ENCODE measurements at regions not wholly inside any gene's neighbourhood (a gene's known extent, or its start where the extent isn't known, plus 50 kb on each side); places are given as distances from the start of the nearest gene placed in this dataset.

DNA sequence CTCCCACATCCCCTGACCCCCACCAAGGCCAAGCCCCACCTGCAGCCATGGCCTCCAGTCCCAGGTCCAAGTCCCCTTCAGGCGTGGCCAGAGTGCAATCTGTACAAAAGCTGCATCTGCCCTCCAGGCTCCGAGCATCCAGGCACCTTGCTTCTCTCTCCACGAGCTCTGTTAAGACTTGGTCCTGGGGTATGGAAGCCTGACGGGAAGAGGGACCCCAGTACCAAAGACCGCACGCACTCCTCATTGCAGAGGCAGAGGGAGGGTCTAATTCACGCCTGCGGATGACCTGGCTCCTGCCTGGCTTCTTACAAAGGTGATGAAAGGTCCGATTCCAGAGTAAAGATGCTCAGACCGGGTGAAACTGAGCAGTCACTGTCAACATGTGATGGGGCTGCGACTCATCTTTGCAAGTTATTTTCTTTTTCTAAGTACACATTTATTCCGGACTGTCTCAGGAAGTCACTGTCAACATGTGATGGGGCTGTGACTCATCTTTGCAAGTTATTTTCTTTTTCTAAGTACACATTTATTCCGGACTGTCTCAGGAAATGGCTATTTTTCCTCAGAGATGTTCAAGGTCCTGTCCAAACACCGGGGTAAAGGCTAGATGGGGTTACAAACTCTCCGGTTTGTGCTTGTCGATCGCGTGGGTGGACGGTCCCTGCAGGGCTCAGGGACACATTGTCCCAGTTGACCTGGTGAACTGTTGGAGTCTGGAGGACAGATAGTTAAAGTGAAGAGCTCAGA lies 252.0 kb upstream of the IRX4 start:
- Histone ChIP-seq H3K27ac (no peak overlapping the region), H3K27me3 (peaks cover 0 to 3% (median 0%) of the 10 kb centered on the region in 4 donors), H3K9me3 (no peaks in the 10 kb centered on the region), H3K36me3 (no peaks in the 10 kb centered on the region), H3K4me1 (no peaks in the 10 kb centered on the region), H3K4me3 (no peak overlapping the region)
- no peak for TF ChIP-seq CTCF (IDR thresholded peaks at IDR 0.05)
- intact Hi-C loops (cut with DNase I): no loop called here
- ATAC-seq (no peak), FAIRE-seq (no peak), DNase-seq (no peak)
- WGBS, 2 donors: 48 to 55% methylated on average over 19 of the region's 19 CpGs

DNA sequence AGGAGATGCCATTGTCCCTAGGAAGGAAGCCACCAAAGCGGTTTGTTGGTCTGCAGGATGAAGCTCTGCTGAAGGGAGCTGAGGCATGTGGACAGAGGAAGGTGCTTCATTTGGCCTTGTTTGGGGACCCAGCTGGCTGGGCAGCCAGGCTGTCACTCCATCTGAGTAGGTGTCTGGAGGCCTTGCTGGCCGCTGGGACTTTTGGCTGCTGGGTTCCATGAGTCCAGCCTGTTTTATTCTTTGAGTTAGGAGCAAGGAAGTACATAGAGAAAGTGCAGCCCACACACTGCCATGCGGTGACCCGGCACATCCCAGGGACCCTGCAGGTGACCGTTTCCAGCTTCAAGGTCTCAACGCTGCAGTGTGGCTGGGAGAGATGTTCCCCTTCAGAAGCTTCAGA lies 251.2 kb upstream of the IRX4 start:
- FAIRE-seq (no peak), ATAC-seq (no peak), DNase-seq (no peak)
- no peak for TF ChIP-seq CTCF (IDR thresholded peaks at IDR 0.05)
- Histone ChIP-seq H3K27me3 (no peaks in the 10 kb centered on the region), H3K4me3 (no peak overlapping the region), H3K9me3 (no peaks in the 10 kb centered on the region), H3K36me3 (no peaks in the 10 kb centered on the region), H3K27ac (no peak overlapping the region), H3K4me1 (no peaks in the 10 kb centered on the region)
- intact Hi-C loops (cut with DNase I): no loop called here
- 58 to 68% methylated on average over 6 of the region's 6 CpGs for WGBS, 2 donors

DNA sequence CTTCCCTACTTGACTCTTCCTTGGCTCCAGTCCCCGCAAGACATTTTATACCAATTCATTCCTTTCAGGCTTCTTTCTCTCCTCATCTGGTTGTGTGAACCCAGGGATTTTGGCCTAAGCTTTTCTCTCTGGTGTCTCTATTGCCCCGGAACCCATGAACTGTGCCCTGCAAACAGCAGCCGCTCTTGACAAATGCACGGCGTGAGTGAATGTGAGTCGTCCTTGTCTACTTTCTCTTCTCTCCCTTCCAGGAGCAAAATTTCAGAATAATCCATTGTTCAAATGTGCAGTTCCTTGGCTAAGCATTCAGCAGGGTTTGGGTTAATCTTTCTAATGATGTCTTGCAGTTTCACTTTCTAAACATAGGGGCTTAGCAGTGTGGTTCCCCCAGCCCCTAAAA lies 250.4 kb upstream of the IRX4 start:
- ATAC-seq (no peak), FAIRE-seq (no peak), DNase-seq (no peak)
- H3K4me3 ChIP-seq: no peak overlapping the region
- TF ChIP-seq CTCF (IDR thresholded peaks at IDR 0.05): no peak
- H3K4me1 ChIP-seq: no peaks in the 10 kb centered on the region
- no peaks in the 10 kb centered on the region for H3K27me3 ChIP-seq
- no peak overlapping the region for H3K27ac ChIP-seq
- intact Hi-C loops (cut with DNase I): no loop called here
- no peaks in the 10 kb centered on the region for H3K36me3 ChIP-seq
- WGBS, 2 donors: 39 to 50% methylated on average over 6 of the region's 6 CpGs
- no peaks in the 10 kb centered on the region for H3K9me3 ChIP-seq

GRCh38 chr5:2132497-2132847 lies 249.7 kb upstream of the IRX4 start:
- FAIRE-seq: no peak
- no peak overlapping the region for H3K4me3 ChIP-seq
- no peaks in the 10 kb centered on the region for H3K27me3 ChIP-seq
- no peaks in the 10 kb centered on the region for H3K36me3 ChIP-seq
- no peak for ATAC-seq
- intact Hi-C loops (cut with DNase I): no loop called here
- TF ChIP-seq CTCF (IDR thresholded peaks at IDR 0.05): no peak
- WGBS, 2 donors: 61 to 71% methylated on average over 20 of the region's 20 CpGs
- peak in 1 of 6 donors; percentile 55 for DNase-seq
- no peaks in the 10 kb centered on the region for H3K4me1 ChIP-seq
- H3K27ac ChIP-seq: no peak overlapping the region
- no peaks in the 10 kb centered on the region for H3K9me3 ChIP-seq

- H3K9me3 ChIP-seq: no peaks in the 10 kb centered on the region
- H3K4me1 ChIP-seq: no peaks in the 10 kb centered on the region
- WGBS, 2 donors: 69 to 80% methylated on average over 32 to 33 of the region's 33 CpGs
- ATAC-seq: no peak
- no peaks in the 10 kb centered on the region for H3K27me3 ChIP-seq
- intact Hi-C loops (cut with DNase I): no loop called here
- TF ChIP-seq CTCF (IDR thresholded peaks at IDR 0.05): no peak
- H3K27ac ChIP-seq: no peak overlapping the region
- no peak overlapping the region for H3K4me3 ChIP-seq
- no peaks in the 10 kb centered on the region for H3K36me3 ChIP-seq
- no peak for DNase-seq
- no peak for FAIRE-seq
Observed at GRCh38 chr5:2131826-2132496, 249.2 kb upstream of the IRX4 start.
